HFFc6 (cell line): ENCODE measurements at regions not wholly inside any gene's neighbourhood (a gene's known extent, or its start where the extent isn't known, plus 50 kb on each side); places are given as distances from the start of the nearest gene placed in this dataset.

Experiments used
- DNase-seq: peaks from one replicate; pipeline ENCODE4 v3.0.0-alpha.2; 2018
- H3K27ac Mint-ChIP-seq: 2 replicates; pipeline ENCODE4 v1.8.0; 2020; ENCODE audit warnings: mild to moderate bottlenecking, mixed read lengths
- H3K27me3 Mint-ChIP-seq: 2 replicates; pipeline ENCODE4 v1.8.0; 2021; ENCODE audit warnings: mild to moderate bottlenecking, moderate library complexity, mixed read lengths; ENCODE audit not compliant: insufficient read depth
- H3K36me3 Mint-ChIP-seq: 2 replicates; pipeline ENCODE4 v1.8.0; 2021; ENCODE audit warnings: low read depth, mixed read lengths
- H3K4me1 Mint-ChIP-seq: 2 replicates; pipeline ENCODE4 v1.8.0; 2020; ENCODE audit warnings: low read depth, mixed read lengths
- H3K4me3 Mint-ChIP-seq: 2 replicates; pipeline ENCODE4 v1.8.0; 2020; ENCODE audit warnings: mild to moderate bottlenecking, moderate library complexity, mixed read lengths
- H3K9me3 Mint-ChIP-seq: 2 replicates; pipeline ENCODE4 v1.8.0; 2020; ENCODE audit warnings: mild to moderate bottlenecking, mixed read lengths
- TF ChIP-seq, protein P1 (sequence below): fragments of 200-600 bp; sonication (generic); IDR thresholded peaks from 2 replicates; pipeline ENCODE4 v1.5.0; 2021; ENCODE audit warnings: antibody characterized with exemption, mild to moderate bottlenecking

DNA sequence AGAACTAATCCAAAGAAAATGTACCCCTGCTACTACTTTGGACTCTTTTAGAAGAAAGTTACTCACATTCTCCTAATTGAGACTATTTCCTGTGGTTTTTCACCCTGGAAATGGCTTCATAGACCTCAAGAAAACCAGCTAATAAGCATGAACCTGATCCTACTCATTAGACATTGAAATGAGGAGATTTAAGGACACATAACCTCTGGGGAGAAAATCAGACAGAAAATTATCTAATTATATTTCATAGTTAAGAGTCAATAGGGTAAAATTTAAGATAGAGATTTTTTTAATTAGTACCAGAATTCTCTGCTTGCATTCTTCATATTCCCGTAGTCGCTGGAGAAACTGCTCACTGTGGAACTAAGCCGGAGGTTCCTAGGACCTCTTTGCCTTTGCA is 114.6 kb upstream of the ACP3 start:
- no peak for DNase-seq
- no peak overlapping the region for H3K4me3 Mint-ChIP-seq
- H3K4me1 Mint-ChIP-seq: peaks cover 13% of the 10 kb centered on the region; the same call in 1 of the 2 replicates
- no peak overlapping the region for H3K27ac Mint-ChIP-seq
- no peaks in the 10 kb centered on the region for H3K9me3 Mint-ChIP-seq
- no peaks in the 10 kb centered on the region for H3K36me3 Mint-ChIP-seq
- H3K27me3 Mint-ChIP-seq: no peaks in the 10 kb centered on the region; the same call in 1 of the 2 replicates
- TF ChIP-seq, protein P1, sequence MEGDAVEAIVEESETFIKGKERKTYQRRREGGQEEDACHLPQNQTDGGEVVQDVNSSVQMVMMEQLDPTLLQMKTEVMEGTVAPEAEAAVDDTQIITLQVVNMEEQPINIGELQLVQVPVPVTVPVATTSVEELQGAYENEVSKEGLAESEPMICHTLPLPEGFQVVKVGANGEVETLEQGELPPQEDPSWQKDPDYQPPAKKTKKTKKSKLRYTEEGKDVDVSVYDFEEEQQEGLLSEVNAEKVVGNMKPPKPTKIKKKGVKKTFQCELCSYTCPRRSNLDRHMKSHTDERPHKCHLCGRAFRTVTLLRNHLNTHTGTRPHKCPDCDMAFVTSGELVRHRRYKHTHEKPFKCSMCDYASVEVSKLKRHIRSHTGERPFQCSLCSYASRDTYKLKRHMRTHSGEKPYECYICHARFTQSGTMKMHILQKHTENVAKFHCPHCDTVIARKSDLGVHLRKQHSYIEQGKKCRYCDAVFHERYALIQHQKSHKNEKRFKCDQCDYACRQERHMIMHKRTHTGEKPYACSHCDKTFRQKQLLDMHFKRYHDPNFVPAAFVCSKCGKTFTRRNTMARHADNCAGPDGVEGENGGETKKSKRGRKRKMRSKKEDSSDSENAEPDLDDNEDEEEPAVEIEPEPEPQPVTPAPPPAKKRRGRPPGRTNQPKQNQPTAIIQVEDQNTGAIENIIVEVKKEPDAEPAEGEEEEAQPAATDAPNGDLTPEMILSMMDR: no peak

DNA sequence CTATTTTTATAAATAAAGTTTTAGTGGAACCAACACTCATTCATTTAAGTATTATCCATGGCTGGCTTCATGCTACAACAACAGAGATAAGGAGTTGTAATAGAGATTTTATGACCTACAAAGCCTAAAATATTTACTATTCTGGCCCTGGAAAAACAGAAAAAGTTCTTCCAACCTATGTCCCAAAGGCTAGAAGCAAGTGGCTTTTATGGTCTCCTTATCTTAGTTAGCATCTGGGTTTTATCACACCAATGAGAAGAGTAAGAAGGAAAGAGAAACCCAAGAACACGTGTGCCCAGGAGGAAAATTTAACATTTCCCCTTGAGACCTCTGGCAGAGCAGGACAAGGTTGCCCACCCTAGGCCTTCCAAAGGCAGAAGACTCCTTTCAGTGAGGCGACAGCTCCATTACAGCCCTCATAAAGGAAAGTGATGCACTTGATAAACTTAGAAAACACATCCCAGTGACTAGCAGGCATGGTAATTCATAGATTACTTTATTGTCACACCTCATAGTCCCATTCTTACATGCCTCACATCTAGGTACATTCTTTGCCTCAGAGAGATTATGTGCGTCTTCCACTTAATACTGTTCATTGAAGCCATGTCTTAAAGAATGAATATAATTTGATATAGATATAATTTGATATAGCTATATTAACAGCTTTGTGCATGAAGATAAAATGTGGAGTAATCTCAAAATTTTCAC is 113.2 kb upstream of the ACP3 start:
- TF ChIP-seq, protein P1: no peak
- no peak overlapping the region for H3K4me3 Mint-ChIP-seq

DNA sequence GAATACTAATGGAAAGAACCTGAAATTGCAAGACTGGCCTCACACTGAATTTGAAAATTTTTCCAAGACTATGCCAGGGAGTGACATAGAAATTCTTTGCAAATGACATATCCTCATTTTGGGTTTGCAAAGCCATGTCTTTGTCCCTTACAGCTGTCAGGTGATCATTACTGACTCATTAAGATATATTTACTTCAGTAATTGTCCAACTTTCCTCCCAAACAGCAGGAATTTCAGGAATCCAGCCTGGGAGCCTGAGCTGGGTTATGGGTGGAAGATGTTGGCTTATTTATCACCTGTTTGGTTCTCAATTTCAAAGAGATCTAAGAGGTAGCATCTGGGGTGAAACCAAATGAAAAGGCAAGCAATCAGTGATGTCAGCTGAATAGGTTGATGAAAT is 111.6 kb upstream of the ACP3 start:
- Mint-ChIP-seq H3K9me3 (no peaks in the 10 kb centered on the region), H3K4me3 (no peak overlapping the region), H3K4me1 (0 out of 2 replicates have a peak, but pooled peaks cover 7% of the 10 kb centered on the region), H3K36me3 (no peaks in the 10 kb centered on the region), H3K27me3 (peaks cover 4% of the 10 kb centered on the region), H3K27ac (no peak overlapping the region)
- no peak for DNase-seq
- TF ChIP-seq, protein P1: no peak

More for the DNA sequence above, 113.2 kb upstream of the ACP3 start:
- DNase-seq: no peak
- Mint-ChIP-seq H3K9me3 (no peaks in the 10 kb centered on the region), H3K4me1 (peaks cover 9% of the 10 kb centered on the region; the same call in 1 of the 2 replicates), H3K27me3 (peaks cover 1% of the 10 kb centered on the region), H3K27ac (no peak overlapping the region), H3K36me3 (no peaks in the 10 kb centered on the region)

DNA sequence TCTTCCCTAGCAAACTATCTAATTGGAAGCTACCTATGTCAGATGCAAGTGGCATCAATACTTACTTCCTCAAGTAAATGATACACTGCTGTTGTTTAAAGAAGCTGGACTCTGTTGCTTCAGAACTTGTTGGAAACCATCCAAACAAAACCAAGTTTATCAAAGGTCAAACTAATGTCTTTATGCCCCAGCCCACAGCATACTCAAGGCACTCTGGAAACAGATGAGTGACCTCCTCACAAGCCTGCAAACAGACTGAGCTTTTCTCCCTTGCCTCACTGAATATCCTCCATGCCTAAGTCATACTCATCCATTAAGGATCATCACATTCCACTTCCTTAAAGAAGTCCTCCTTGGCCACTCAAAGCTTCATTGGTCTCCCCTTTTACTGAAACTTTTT is 107.4 kb upstream of the ACP3 start:
- H3K27ac Mint-ChIP-seq: no peak overlapping the region
- TF ChIP-seq, protein P1: no peak
- H3K9me3 Mint-ChIP-seq: no peaks in the 10 kb centered on the region
- no peak for DNase-seq
- peaks cover 9% of the 10 kb centered on the region for H3K27me3 Mint-ChIP-seq
- H3K4me1 Mint-ChIP-seq: 0 out of 2 replicates have a peak, but pooled peaks cover 7% of the 10 kb centered on the region
- no peak overlapping the region for H3K4me3 Mint-ChIP-seq
- no peaks in the 10 kb centered on the region for H3K36me3 Mint-ChIP-seq

DNA sequence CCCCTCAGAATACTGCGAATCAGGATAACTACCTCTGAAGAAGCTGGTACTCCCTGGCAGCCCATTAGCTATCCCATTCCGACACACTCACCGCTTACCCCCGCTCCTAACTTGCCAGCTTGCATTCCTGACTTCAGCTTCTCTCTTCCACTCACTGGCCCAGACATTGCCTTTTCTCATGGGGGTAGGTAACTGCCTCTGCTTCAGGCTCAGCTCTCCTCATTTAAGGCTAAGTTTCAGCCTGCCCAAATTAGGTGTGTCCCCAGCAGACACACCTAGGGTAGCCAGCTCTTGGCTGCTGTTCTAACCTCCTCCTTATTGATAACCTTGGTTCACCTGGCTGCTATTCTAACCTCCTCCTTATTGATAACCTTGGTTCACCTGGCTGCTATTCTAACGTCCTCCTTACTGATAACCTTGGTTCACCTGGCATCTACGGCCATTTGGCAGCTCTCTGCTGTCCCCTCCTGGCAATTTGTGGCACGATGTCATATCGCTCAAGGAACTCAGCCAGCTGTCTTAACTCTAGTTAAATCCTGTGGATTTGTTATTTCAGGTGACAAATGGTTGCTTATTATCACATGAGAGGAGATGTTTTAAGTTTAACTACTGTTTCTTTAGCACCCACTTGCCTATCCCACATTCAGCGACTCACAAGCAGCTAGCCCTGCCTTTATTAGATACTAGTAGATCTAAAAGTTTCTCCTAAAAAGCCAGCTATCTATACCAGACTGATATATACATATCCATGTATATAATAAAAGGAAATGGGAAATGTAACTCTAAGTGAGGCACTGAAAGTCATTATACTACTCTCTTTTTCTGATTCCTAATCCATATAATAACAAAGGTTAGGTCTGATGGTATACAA is 106.5 kb upstream of the ACP3 start:
- no peak for DNase-seq
- Mint-ChIP-seq H3K4me1 (0 out of 2 replicates have a peak, but pooled peaks cover 2% of the 10 kb centered on the region), H3K27me3 (peaks cover 9% of the 10 kb centered on the region)

More for the DNA sequence above, 106.5 kb upstream of the ACP3 start:
- no peaks in the 10 kb centered on the region for H3K36me3 Mint-ChIP-seq
- TF ChIP-seq, protein P1: peak; percentile 70
- no peaks in the 10 kb centered on the region for H3K9me3 Mint-ChIP-seq
- no peak overlapping the region for H3K27ac Mint-ChIP-seq
- H3K4me3 Mint-ChIP-seq: no peak overlapping the region
